GM12878 (cell line): ENCODE measurements at regions not wholly inside any gene's neighbourhood (a gene's known extent, or its start where the extent isn't known, plus 50 kb on each side); places are given as distances from the start of the nearest gene placed in this dataset.

Experiments used
- ATAC-seq: fragments of 200-7000 bp; cut with Tn5 transposase; 3 replicates; pipeline ENCODE4 v1.9.1; 2020; ENCODE audit warnings: mild to moderate bottlenecking, moderate library complexity
- BruUV-seq: library from RNA; stranded (reverse); fragments of 400-500 nt; replicated peaks from 2 replicates; lab custom pipeline; 2021; lab: Mats Ljungman, UMichigan
- CTCF ChIA-PET: fragments of 300-600 bp; sonication (Branson Sonifier 250); formaldehyde crosslinking; extraction: SDS; loops from one replicate; lab custom pipeline; 2021; ENCODE audit warnings: inconsistent platforms; lab: Yijun Ruan, JAX
- POLR2A ChIA-PET: fragments of 350-600 bp; formaldehyde crosslinking; extraction: SDS; loops from one replicate; lab custom pipeline; 2021; ENCODE audit warnings: inconsistent platforms; lab: Charles Lee
- RAD21 ChIA-PET: fragments of 300-600 bp; sonication (Branson Sonifier 250); formaldehyde crosslinking; loops from one replicate; lab custom pipeline; 2023; ENCODE audit warnings: antibody characterized with exemption; ENCODE audit not compliant: unreplicated experiment; lab: Charles Lee
- SMC1A ChIA-PET: fragments of 300-600 bp; sonication (Branson Sonifier 250); formaldehyde crosslinking; loops from one replicate; lab custom pipeline; 2023; ENCODE audit not compliant: unreplicated experiment, uncharacterized antibody; lab: Charles Lee
- DNase-seq: peaks from one replicate; pipeline ENCODE4 v3.0.0-alpha.2; 2011; ENCODE audit warnings: low read depth, low spot score
- FAIRE-seq: peaks from 3 replicates; lab custom pipeline; 2011; peaks lifted over from hg19 to GRCh38; lab: Jason Lieb, UNC
- H2AFZ ChIP-seq: 2 replicates; pipeline ENCODE4 v1.6.0; 2011; ENCODE audit warnings: low read depth, low read length, control low read depth; ENCODE audit not compliant: control insufficient read depth
- H3K27ac ChIP-seq: 2 replicates; pipeline ENCODE4 v1.5.1; 2011; ENCODE audit warnings: control low read depth; ENCODE audit not compliant: control insufficient read depth, insufficient read depth
- H3K27me3 ChIP-seq, 2 experiments: replicated peaks in 1 of 2; 2 replicates each; pipeline versions ENCODE4 v1.6.0 to v1.6.1; 2011; ENCODE audit warnings: low read length in 1 of 2; ENCODE audit not compliant: control insufficient read depth in 2 of 2, insufficient read depth in 2 of 2
- H3K36me3 ChIP-seq, 2 experiments: 2 replicates each; pipeline ENCODE4 v1.5.1; 2011; ENCODE audit warnings: low read length in 1 of 2; ENCODE audit not compliant: control insufficient read depth in 2 of 2, insufficient read depth in 2 of 2
- H3K4me1 ChIP-seq: 2 replicates; pipeline ENCODE4 v1.6.1; 2011; ENCODE audit warnings: mild to moderate bottlenecking, low read length, moderate library complexity, mixed read lengths; ENCODE audit not compliant: control insufficient read depth, insufficient read depth
- H3K4me2 ChIP-seq: 2 replicates; pipeline ENCODE4 v1.6.0; 2011; ENCODE audit warnings: control low read depth; ENCODE audit not compliant: control insufficient read depth, insufficient read depth
- H3K4me3 ChIP-seq: fragments of 200-600 bp; sonication (generic); 2 replicates; pipeline ENCODE4 v1.5.1; 2016
- H3K79me2 ChIP-seq: 2 replicates; pipeline ENCODE4 v1.6.0; 2011; ENCODE audit warnings: low read length; ENCODE audit not compliant: control insufficient read depth, insufficient read depth
- H3K9ac ChIP-seq: 2 replicates; pipeline ENCODE4 v1.8.0; 2011; ENCODE audit warnings: low read length, control low read depth, mixed read lengths; ENCODE audit not compliant: control insufficient read depth, insufficient read depth
- H3K9me3 ChIP-seq: replicated peaks from 3 replicates; pipeline ENCODE4 v1.5.1; 2011; ENCODE audit warnings: mild to moderate bottlenecking, low read length; ENCODE audit not compliant: control insufficient read depth, insufficient read depth
- H4K20me1 ChIP-seq: 2 replicates; pipeline ENCODE4 v1.6.0; 2011; ENCODE audit not compliant: control insufficient read depth, insufficient read depth
- ATF3 ChIP-seq: IDR thresholded peaks from 2 replicates; pipeline ENCODE4 v1.6.1; 2011; ENCODE audit warnings: low read depth, mild to moderate bottlenecking, low read length, moderate library complexity, borderline replicate concordance; ENCODE audit errors: extremely low read depth
- BCLAF1 ChIP-seq: fragments of 450-650 bp; IDR thresholded peaks from 2 replicates; pipeline ENCODE4 v1.6.1; 2017; ENCODE audit warnings: antibody characterized with exemption, mild to moderate bottlenecking, moderate library complexity
- BMI1 ChIP-seq: fragments of 450-650 bp; IDR thresholded peaks from 2 replicates; pipeline ENCODE4 v1.6.1; 2016; ENCODE audit warnings: mild to moderate bottlenecking, moderate library complexity, borderline replicate concordance
- CTCF ChIP-seq, 3 experiments: IDR thresholded peaks in 2 of 3; conservative IDR thresholded peaks in 1 of 3; 2 replicates each; pipeline ENCODE4 v1.5.1; 2011; ENCODE audit warnings: low read depth in 3 of 3, low read length in 3 of 3, mild to moderate bottlenecking in 3 of 3, control low read depth in 2 of 3, moderate library complexity in 2 of 3, inconsistent platforms in 1 of 3, mixed read lengths in 1 of 3; ENCODE audit not compliant: control insufficient read depth in 2 of 3, insufficient read depth in 1 of 3; ENCODE audit errors: extremely low read depth in 1 of 3
- MYB ChIP-seq: fragments of 150-350 bp; IDR thresholded peaks from 2 replicates; pipeline ENCODE4 v1.6.1; 2014; ENCODE audit warnings: mild to moderate bottlenecking, low read depth, low read length, borderline replicate concordance
- SMC3 ChIP-seq: IDR thresholded peaks from 2 replicates; pipeline ENCODE4 v1.6.1; 2011; ENCODE audit warnings: low read length, improper control_type of control experiment, borderline replicate concordance
- SREBF1 ChIP-seq: IDR thresholded peaks from 2 replicates; pipeline ENCODE4 v1.6.1; 2012; ENCODE audit warnings: mild to moderate bottlenecking, low read length
- ZBTB4 ChIP-seq: fragments of 450-650 bp; formaldehyde crosslinking; IDR thresholded peaks from 2 replicates; pipeline ENCODE4 v1.4.0; 2022; ENCODE audit warnings: mild to moderate bottlenecking, moderate library complexity
- ZNF687 ChIP-seq: fragments of 450-650 bp; IDR thresholded peaks from 2 replicates; pipeline ENCODE4 v1.6.1; 2017; ENCODE audit warnings: mild to moderate bottlenecking, moderate library complexity
- WGBS: methylation state at CpG from one replicate; pipeline ENCODE4 v1.1.6; 2016; ENCODE audit warnings: low lambda C conversion rate; ENCODE audit not compliant: insufficient replicate concordance, insufficient coverage; ENCODE audit errors: missing lambda C conversion rate; 5-methylcytosine and 5-hydroxymethylcytosine counted together
- in situ Hi-C: fragments of 300-500 bp; cut with MboI; formaldehyde crosslinking; loops from 9 replicates; pipeline ENCODE4 v1.14.3; 2018; ENCODE audit warnings: mixed read lengths
- intact Hi-C: fragments of 100-400 bp; cut with micrococcal nuclease; formaldehyde crosslinking; loops from one replicate; pipeline ENCODE4 v1.14.2; 2022; ENCODE audit not compliant: unreplicated experiment

GRCh38 chr21:32946654-32947053, 79.1 kb upstream of the OLIG2 start (continued):
- TF ChIP-seq BCLAF1: no peak
- no peak for TF ChIP-seq ZBTB4 (CRISPR knock-in tag)
- no peak for TF ChIP-seq BMI1

- Histone ChIP-seq H3K79me2 (no peaks in the 10 kb centered on the region), H3K9me3 (no peaks in the 10 kb centered on the region), H3K27me3 (peaks cover 0 to 4% of the 10 kb centered on the region in 2 experiments; a peak in 2 of 4 replicates), H2AFZ (no peak overlapping the region), H3K27ac (no peak overlapping the region), H3K4me3 (no peak overlapping the region), H3K36me3 (no peaks in the 10 kb centered on the region), H4K20me1 (no peaks in the 10 kb centered on the region), H3K4me1 (no peaks in the 10 kb centered on the region), H3K4me2 (no peak overlapping the region), H3K9ac (no peak overlapping the region)
- ChIA-PET CTCF (no interaction called here), SMC1A (no interaction called here), POLR2A (no interaction called here), RAD21 (no interaction called here)
- WGBS: 60% methylated on average over 1 of the region's 1 CpG
- FAIRE-seq (no peak), ATAC-seq (no peak), DNase-seq (no peak)
- BruUV-seq: no TSS peak
- intact Hi-C loops (loop anchor here (10.0 kb wide), 1 partner anchor 497 kb away; no protein-coding TSS in a partner anchor), in situ Hi-C loops (no loop called here)
- no peak for TF ChIP-seq SMC3
- no peak for TF ChIP-seq SREBF1
- TF ChIP-seq CTCF (IDR thresholded peaks at IDR 0.05 in 2 of 3, conservative IDR thresholded peaks at IDR 0.05 in 1 of 3; ENCODE audit: control insufficient read depth in 2 of 3, extremely low read depth in 1 of 3, insufficient read depth in 1 of 3, low read depth in 3 of 3, low read length in 3 of 3): no peak
- TF ChIP-seq MYB: no peak
- no peak for TF ChIP-seq ATF3
- no peak for TF ChIP-seq ZNF687
These were observed 78.0 kb upstream of the OLIG2 start for GRCh38 chr21:32947736-32948135.
